ENCODE measurements at regions not wholly inside any gene's neighbourhood (a gene's known extent, or its start where the extent isn't known, plus 50 kb on each side); places are given as distances from the start of the nearest gene placed in this dataset.

GRCh38 chrX:13147733-13148132 lies 103.3 kb upstream of the FAM9C start:
- DNase-seq (ENCODE audit: low spot score), result no peak

- DNase-seq (ENCODE audit: low spot score), result no peak
Measured at GRCh38 chrX:13147147-13147546, 102.7 kb upstream of the FAM9C start.

- no peak for DNase-seq (ENCODE audit: low spot score)
Measured at GRCh38 chrX:13144927-13145655, 100.7 kb upstream of the FAM9C start.

- no peak for DNase-seq (ENCODE audit: low spot score)
Measured at GRCh38 chrX:13142891-13143290, 98.5 kb upstream of the FAM9C start.

- DNase-seq (ENCODE audit: low spot score), result no peak
Measured at GRCh38 chrX:13140007-13140406, 95.6 kb upstream of the FAM9C start.

GRCh38 chrX:13131396-13132137 lies 87.1 kb upstream of the FAM9C start:
- DNase-seq (ENCODE audit: low spot score), result no peak

- DNase-seq (ENCODE audit: low spot score), result no peak
Measured at GRCh38 chrX:13130816-13131215, 86.4 kb upstream of the FAM9C start.

- peak; percentile 9 for DNase-seq (ENCODE audit: low spot score)
Measured at GRCh38 chrX:13128104-13128503, 83.7 kb upstream of the FAM9C start.

GRCh38 chrX:13126775-13127174 lies 82.4 kb upstream of the FAM9C start:
- DNase-seq (ENCODE audit: low spot score), result no peak

- no peak for DNase-seq (ENCODE audit: low spot score)
Measured at GRCh38 chrX:13125188-13125587, 80.8 kb upstream of the FAM9C start.

- DNase-seq (ENCODE audit: low spot score), result no peak
Measured at GRCh38 chrX:13123857-13124345, 79.5 kb upstream of the FAM9C start.

GRCh38 chrX:13123247-13123856 lies 78.9 kb upstream of the FAM9C start:
- no peak for DNase-seq (ENCODE audit: low spot score)

- no peak for DNase-seq (ENCODE audit: low spot score)
Measured at GRCh38 chrX:13121020-13121555, 76.7 kb upstream of the FAM9C start.

- no peak for DNase-seq (ENCODE audit: low spot score)
Measured at GRCh38 chrX:13120017-13120416, 75.6 kb upstream of the FAM9C start.

- DNase-seq (ENCODE audit: low spot score), result peak; percentile 12
Measured at GRCh38 chrX:13119386-13119785, 75.0 kb upstream of the FAM9C start.

- DNase-seq (ENCODE audit: low spot score), result no peak
Measured at GRCh38 chrX:13115146-13115855, 70.9 kb upstream of the FAM9C start.

- DNase-seq (ENCODE audit: low spot score), result no peak
Measured at GRCh38 chrX:13112499-13112898, 68.1 kb upstream of the FAM9C start.

- DNase-seq (ENCODE audit: low spot score), result peak; percentile 46
Measured at GRCh38 chrX:13110433-13111324, 66.3 kb upstream of the FAM9C start.

- DNase-seq (ENCODE audit: low spot score), result no peak
Measured at GRCh38 chrX:13109817-13110216, 65.4 kb upstream of the FAM9C start.

- DNase-seq (ENCODE audit: low spot score), result no peak
Measured at GRCh38 chrX:13103914-13104274, 59.5 kb upstream of the FAM9C start.
